OCI-LY1 (cell line): ENCODE measurements at regions not wholly inside any gene's neighbourhood (a gene's known extent, or its start where the extent isn't known, plus 50 kb on each side); places are given as distances from the start of the nearest gene placed in this dataset.

ENCODE experiments used
- EZH2 ChIP-seq: fragments of 200-600 bp; sonication (generic), shearing (Covaris generic); IDR thresholded peaks from 2 replicates; pipeline ENCODE4 v1.8.0; 2017; ENCODE audit warnings: borderline replicate concordance, mixed run types, mild to moderate bottlenecking, antibody characterized with exemption, low read length, moderate library complexity, mixed read lengths
- TF ChIP-seq, protein P1 (sequence below): fragments of 200-600 bp; sonication (generic), shearing (Covaris generic); IDR thresholded peaks from 2 replicates; pipeline ENCODE4 v1.5.1; 2017; ENCODE audit warnings: mild to moderate bottlenecking, antibody characterized with exemption, low read length, moderate library complexity, mixed read lengths

DNA sequence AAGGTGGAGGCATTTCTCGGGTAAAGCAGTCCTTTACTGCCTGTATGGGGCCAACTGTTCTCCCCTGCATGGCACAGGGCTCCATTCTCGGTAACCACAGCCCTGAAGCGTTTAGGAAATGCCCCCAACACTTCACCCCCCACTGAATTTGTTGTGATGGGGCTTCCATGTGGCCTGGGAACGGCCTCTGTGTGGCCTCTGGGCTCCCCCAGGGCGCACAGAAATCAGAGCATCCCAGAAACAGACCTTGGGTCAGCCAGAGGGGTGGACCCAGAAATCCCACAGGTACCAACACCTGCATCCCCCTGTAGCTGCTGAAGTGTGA, 153.7 kb upstream of the VSTM2B start:
- TF ChIP-seq, protein P1, sequence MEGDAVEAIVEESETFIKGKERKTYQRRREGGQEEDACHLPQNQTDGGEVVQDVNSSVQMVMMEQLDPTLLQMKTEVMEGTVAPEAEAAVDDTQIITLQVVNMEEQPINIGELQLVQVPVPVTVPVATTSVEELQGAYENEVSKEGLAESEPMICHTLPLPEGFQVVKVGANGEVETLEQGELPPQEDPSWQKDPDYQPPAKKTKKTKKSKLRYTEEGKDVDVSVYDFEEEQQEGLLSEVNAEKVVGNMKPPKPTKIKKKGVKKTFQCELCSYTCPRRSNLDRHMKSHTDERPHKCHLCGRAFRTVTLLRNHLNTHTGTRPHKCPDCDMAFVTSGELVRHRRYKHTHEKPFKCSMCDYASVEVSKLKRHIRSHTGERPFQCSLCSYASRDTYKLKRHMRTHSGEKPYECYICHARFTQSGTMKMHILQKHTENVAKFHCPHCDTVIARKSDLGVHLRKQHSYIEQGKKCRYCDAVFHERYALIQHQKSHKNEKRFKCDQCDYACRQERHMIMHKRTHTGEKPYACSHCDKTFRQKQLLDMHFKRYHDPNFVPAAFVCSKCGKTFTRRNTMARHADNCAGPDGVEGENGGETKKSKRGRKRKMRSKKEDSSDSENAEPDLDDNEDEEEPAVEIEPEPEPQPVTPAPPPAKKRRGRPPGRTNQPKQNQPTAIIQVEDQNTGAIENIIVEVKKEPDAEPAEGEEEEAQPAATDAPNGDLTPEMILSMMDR: no peak
- TF ChIP-seq EZH2: no peak
